ENCODE measurements at regions not wholly inside any gene's neighbourhood (a gene's known extent, or its start where the extent isn't known, plus 50 kb on each side); places are given as distances from the start of the nearest gene placed in this dataset.

DNA sequence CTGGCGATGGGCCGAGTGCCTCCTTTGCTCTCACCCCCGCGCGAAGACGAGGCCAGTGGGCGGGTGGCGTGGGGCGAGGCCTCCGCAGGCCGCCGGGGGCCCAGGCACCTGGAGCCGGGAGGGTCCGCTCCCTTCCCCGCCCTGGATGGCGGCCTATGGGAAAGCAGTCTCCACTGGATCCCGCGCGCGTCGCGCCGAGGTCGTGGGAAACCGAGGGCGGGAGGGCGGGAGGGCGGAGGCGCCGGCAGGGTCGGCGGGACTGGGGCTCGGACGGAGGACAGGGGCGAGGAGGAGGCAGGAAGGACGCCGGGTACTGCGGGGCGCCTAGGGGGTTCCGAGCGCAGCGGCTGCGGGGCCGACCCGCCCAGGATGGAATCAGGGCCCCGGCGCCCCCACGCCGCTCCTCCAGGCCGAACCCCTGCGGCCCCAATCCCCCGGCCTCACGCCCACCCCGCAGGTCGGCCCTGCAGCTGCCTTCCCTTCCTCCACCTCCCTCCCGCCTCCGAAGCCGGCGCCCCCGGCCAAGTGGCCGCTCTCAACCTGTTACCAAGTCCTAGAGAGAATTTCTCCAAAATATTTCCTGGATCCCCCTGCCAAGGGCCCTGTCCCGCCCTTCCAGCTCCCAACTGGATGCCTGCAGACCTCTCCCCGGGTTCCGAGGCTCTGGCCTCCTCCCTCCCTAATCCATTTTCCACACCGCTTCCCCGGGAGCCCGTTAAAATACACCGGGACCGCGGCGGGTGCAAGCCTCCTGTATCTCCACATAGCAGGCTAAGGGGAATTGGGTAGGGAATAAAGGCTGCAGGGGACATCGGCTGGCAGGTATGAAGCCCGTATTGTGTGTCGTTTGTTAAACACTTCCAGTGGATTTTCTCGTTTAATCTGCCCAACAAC, 146.3 kb downstream of the ERCC6L2 start:
- DNase-seq, result peak in 1 of 3 donors; percentile 25
- peaks cover 15 to 34% (median 21%) of the 10 kb centered on the region in 3 donors for H3K27me3 Mint-ChIP-seq (ENCODE audit: low read depth in 3 of 3)
- H3K27ac Mint-ChIP-seq, result peak overlapping the region; percentile 89 to 97 (median 93)

DNA sequence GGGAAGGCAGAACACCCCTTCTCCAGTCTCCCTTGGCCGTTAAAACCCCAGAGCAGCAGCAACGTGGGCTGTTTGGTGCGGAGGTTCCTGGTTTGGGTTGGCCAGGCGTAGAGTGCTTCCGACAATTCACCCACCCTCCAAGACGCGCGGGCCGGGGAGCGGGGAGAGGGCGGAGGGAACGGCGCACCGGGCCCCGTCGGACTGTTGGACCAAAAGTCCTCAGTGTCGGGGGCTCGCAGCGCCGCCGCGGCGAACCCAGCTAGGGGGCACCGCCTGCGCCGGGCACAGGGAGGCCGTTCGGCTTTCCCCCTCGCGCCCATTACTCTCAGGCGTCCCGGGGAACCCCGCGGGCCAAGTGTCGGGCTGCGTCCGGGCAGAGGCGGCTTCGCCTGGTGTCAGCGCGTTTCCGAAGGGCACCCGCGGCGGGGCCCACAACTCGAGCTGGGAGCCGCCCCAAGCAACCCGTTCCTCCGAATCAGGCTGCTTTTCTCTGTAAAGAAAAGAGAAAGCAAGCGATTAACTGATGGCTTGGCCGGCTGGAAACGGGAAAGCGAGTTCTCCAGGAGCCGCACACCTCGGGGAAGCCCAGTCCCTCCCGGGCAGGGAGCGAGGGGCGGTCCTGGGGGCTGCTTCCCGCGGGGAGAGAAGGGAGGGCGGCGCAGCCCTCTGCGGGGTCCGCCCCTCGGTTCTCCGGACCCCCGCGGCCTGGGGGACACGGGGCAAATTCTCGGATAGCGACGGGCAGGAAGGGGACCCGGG, 145.5 kb downstream of the ERCC6L2 start:
- peak overlapping the region; percentile 87 to 95 (median 94) for H3K27ac Mint-ChIP-seq

More for the DNA sequence above, 146.3 kb downstream of the ERCC6L2 start:
- Mint-ChIP-seq H3K9me3 (peaks cover 0 to 3% (median 0%) of the 10 kb centered on the region in 6 donors), H3K4me3 (peak overlapping the region; percentile 79 to 91 (median 89)), H3K36me3 (peaks cover 0 to 5% (median 4%) of the 10 kb centered on the region in 3 donors), H3K4me1 (peaks cover 81 to 87% of the 10 kb centered on the region in 2 donors)

DNA sequence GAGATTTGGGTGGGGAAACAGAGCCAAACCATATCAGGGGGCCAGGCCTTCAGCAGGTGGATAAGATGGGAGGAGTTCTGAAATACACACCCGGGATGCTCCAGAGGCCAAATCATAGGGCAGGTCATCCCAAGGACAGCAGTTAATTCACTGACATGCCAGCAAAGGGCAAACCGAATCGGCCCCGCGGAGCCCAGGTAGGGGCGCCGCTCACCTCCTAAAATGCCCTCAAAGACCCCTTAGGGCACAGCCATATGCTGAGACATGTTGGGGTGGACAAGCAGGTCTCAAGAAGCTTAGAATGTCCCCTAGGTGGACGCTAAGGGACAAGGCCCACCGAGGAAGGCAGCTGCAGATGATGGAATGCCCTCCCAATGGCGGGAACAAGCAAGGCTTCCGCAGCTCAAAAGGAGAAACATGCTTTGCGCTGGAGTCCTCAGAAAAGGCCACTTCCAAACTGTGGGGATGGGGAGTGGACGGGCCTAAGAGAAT, 144.9 kb downstream of the ERCC6L2 start:
- Mint-ChIP-seq H3K4me1 (peaks cover 82 to 87% of the 10 kb centered on the region in 2 donors), H3K9me3 (no peaks in the 10 kb centered on the region), H3K4me3 (peak overlapping the region; percentile 79 to 90 (median 88)), H3K27ac (peak overlapping the region; percentile 87 to 94 (median 94)), H3K27me3 (ENCODE audit: low read depth in 3 of 3) (peaks cover 6 to 24% (median 14%) of the 10 kb centered on the region in 3 donors), H3K36me3 (peaks cover 0 to 8% (median 4%) of the 10 kb centered on the region in 3 donors)
- DNase-seq, result no peak

More for the DNA sequence above, 145.5 kb downstream of the ERCC6L2 start:
- DNase-seq, result peak; percentile 71 to 76 (median 73)
- no peaks in the 10 kb centered on the region for H3K9me3 Mint-ChIP-seq
- peaks cover 83 to 88% of the 10 kb centered on the region in 2 donors for H3K4me1 Mint-ChIP-seq
- H3K27me3 Mint-ChIP-seq (ENCODE audit: low read depth in 3 of 3), result peaks cover 9 to 29% (median 16%) of the 10 kb centered on the region in 3 donors
- H3K36me3 Mint-ChIP-seq, result peaks cover 0 to 7% (median 4%) of the 10 kb centered on the region in 3 donors
- H3K4me3 Mint-ChIP-seq, result peak overlapping the region; percentile 79 to 90 (median 88)
